ENCODE measurements at regions not wholly inside any gene's neighbourhood (a gene's known extent, or its start where the extent isn't known, plus 50 kb on each side); places are given as distances from the start of the nearest gene placed in this dataset.

GRCh38 chr6:159610881-159611280 lies 82.2 kb downstream of the SOD2 start:
- TF ChIP-seq REST (IDR thresholded peaks at IDR 0.05; ENCODE audit: insufficient read depth in 1 of 2, low read depth in 2 of 2, low read length in 2 of 2) (no peak), POLR2AphosphoS5 (IDR thresholded peaks at IDR 0.05; ENCODE audit: low read depth, low read length) (no peak)
